ENCODE measurements at regions not wholly inside any gene's neighbourhood (a gene's known extent, or its start where the extent isn't known, plus 50 kb on each side); places are given as distances from the start of the nearest gene placed in this dataset.

DNA sequence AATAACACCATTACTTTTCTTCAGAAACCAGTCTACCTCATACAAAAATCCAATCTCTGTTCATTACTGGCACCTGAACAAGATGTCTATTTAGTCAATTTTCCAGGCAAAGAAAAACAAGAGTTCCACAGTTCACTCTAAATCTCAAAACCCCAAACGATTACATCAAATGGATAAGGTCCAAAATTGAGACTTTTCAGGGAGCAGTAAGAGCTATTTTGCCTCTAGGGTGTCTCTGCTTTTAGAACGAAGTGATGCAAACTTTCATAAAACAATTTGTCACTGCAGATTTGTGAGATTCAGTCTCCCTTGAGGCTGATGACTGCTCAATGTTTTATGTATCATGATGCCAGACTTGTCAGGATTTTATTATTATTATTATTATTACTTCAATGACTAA lies 937.0 kb upstream of the PHF14 start:
- H3K4me1 ChIP-seq (ENCODE audit: control insufficient read depth in 1 of 2, low read depth in 2 of 2), result no peaks in the 10 kb centered on the region
- no peaks in the 10 kb centered on the region for H3K36me3 ChIP-seq
- no peak overlapping the region for H3K4me3 ChIP-seq
- no peaks in the 10 kb centered on the region for H3K27me3 ChIP-seq (replicated peaks; ENCODE audit: insufficient read depth)
- ATAC-seq (ENCODE audit: insufficient number of reproducible peaks, low FRiP score, low read depth), result no peak
- no peak overlapping the region for H3K27ac ChIP-seq
- H3K9me3 ChIP-seq, result no peaks in the 10 kb centered on the region
- TF ChIP-seq, protein P1, sequence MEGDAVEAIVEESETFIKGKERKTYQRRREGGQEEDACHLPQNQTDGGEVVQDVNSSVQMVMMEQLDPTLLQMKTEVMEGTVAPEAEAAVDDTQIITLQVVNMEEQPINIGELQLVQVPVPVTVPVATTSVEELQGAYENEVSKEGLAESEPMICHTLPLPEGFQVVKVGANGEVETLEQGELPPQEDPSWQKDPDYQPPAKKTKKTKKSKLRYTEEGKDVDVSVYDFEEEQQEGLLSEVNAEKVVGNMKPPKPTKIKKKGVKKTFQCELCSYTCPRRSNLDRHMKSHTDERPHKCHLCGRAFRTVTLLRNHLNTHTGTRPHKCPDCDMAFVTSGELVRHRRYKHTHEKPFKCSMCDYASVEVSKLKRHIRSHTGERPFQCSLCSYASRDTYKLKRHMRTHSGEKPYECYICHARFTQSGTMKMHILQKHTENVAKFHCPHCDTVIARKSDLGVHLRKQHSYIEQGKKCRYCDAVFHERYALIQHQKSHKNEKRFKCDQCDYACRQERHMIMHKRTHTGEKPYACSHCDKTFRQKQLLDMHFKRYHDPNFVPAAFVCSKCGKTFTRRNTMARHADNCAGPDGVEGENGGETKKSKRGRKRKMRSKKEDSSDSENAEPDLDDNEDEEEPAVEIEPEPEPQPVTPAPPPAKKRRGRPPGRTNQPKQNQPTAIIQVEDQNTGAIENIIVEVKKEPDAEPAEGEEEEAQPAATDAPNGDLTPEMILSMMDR (IDR thresholded peaks at IDR 0.05), result no peak
- no peak for DNase-seq (ENCODE audit: low spot score)

DNA sequence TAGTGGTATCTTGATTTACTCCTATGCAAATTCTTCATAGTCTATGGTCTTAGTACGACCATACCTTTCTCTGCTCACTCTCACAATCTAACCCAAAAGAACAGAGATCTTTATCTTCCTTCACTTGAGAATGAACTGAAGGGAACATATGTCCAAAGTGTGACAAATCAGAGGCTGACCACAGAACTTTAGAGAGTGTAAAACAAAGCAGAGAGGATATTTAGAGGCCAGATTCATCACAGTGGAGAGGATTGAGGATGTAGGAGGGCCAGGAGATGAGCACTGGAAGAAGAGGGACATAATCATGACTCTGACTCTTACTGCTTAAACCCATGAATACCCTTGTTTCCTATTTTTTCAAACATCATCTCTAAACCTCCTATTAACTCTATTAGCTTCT lies 935.3 kb upstream of the PHF14 start:
- TF ChIP-seq, protein P1 (IDR thresholded peaks at IDR 0.05), result no peak
- DNase-seq (ENCODE audit: low spot score) (no peak), ATAC-seq (ENCODE audit: insufficient number of reproducible peaks, low FRiP score, low read depth) (no peak)
- no peaks in the 10 kb centered on the region for H3K9me3 ChIP-seq
- no peak overlapping the region for H3K27ac ChIP-seq
- H3K36me3 ChIP-seq, result no peaks in the 10 kb centered on the region
- H3K4me1 ChIP-seq (ENCODE audit: control insufficient read depth in 1 of 2, low read depth in 2 of 2), result no peaks in the 10 kb centered on the region
- H3K27me3 ChIP-seq (replicated peaks; ENCODE audit: insufficient read depth), result no peaks in the 10 kb centered on the region
- H3K4me3 ChIP-seq, result no peak overlapping the region

DNA sequence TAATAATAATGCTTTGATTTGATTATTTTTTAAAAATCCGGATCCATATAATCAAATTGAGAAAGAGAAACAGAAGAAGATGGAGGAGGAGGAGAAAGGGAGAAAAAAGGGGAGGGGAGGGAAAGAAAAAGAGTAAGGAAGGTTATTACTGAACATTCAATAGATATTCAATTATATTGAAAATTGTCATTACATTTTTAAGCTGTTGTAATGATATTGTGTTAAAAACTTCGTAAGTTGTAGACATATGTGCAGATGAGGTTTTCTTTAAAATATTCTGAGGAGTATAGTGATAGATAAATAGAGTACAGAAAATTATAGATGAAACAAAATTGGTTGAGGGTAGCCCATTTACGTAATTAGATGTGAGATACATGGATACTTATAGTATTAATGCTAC lies 933.0 kb upstream of the PHF14 start:
- Histone ChIP-seq H3K4me1 (ENCODE audit: control insufficient read depth in 1 of 2, low read depth in 2 of 2) (no peaks in the 10 kb centered on the region), H3K27me3 (replicated peaks; ENCODE audit: insufficient read depth) (no peaks in the 10 kb centered on the region), H3K4me3 (no peak overlapping the region), H3K27ac (no peak overlapping the region), H3K9me3 (no peaks in the 10 kb centered on the region), H3K36me3 (no peaks in the 10 kb centered on the region)
- TF ChIP-seq, protein P1 (IDR thresholded peaks at IDR 0.05), result no peak
- DNase-seq (ENCODE audit: low spot score) (no peak), ATAC-seq (ENCODE audit: insufficient number of reproducible peaks, low FRiP score, low read depth) (no peak)

DNA sequence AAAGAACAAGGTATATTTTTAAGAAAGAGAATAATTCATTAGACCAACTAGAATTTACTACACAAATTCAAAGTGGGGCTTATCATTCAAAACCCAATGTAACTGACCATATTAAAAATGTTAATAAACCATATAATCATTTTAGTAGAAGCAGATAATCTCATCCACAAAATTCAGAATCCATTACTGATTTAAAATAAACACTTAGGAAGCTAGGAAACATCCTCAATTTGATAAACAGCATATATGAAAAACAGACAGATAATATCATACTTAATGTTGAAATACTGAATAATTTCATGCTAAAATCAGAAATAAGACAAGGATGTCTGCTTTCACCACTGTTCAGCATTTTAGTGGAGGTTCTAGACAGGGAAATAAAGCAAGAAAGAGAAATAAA lies 902.8 kb upstream of the PHF14 start:
- H3K4me1 ChIP-seq (ENCODE audit: control insufficient read depth in 1 of 2, low read depth in 2 of 2), result no peaks in the 10 kb centered on the region
- no peaks in the 10 kb centered on the region for H3K36me3 ChIP-seq
- DNase-seq (ENCODE audit: low spot score), result no peak
- no peaks in the 10 kb centered on the region for H3K9me3 ChIP-seq
- no peak for ATAC-seq (ENCODE audit: insufficient number of reproducible peaks, low FRiP score, low read depth)
- H3K27me3 ChIP-seq (replicated peaks; ENCODE audit: insufficient read depth), result no peaks in the 10 kb centered on the region
- TF ChIP-seq, protein P1 (IDR thresholded peaks at IDR 0.05), result no peak
- H3K27ac ChIP-seq, result no peak overlapping the region
- no peak overlapping the region for H3K4me3 ChIP-seq

DNA sequence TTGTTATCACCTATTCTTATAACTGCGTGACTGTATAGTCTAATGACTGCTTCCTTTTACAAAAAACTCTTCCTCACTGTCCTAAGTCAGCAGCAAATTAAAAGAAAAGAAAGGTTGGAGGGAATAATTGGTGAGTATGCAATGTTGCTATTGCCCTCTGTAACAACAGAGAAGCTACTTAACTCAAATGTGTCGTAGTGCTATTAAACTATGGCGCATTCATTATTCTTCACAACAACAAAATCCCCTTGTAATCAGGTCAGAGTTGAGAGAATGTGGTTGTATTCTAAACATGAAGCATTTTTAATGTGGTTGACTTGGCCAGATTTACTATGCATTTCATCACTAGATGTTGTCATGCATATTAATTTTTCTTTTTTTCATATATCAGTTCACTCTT lies 897.8 kb upstream of the PHF14 start:
- Histone ChIP-seq H3K27me3 (replicated peaks; ENCODE audit: insufficient read depth) (no peaks in the 10 kb centered on the region), H3K9me3 (no peaks in the 10 kb centered on the region)
- TF ChIP-seq, protein P1 (IDR thresholded peaks at IDR 0.05), result no peak

More for the DNA sequence above, 897.8 kb upstream of the PHF14 start:
- no peak overlapping the region for H3K4me3 ChIP-seq
- H3K36me3 ChIP-seq, result no peaks in the 10 kb centered on the region
- H3K4me1 ChIP-seq (ENCODE audit: control insufficient read depth in 1 of 2, low read depth in 2 of 2), result no peaks in the 10 kb centered on the region
- no peak overlapping the region for H3K27ac ChIP-seq
- DNase-seq (ENCODE audit: low spot score) (no peak), ATAC-seq (ENCODE audit: insufficient number of reproducible peaks, low FRiP score, low read depth) (no peak)

Measured in thoracic aorta (tissue), 2 donors.